GM18511 (cell line): ENCODE measurements at regions not wholly inside any gene's neighbourhood (a gene's known extent, or its start where the extent isn't known, plus 50 kb on each side); places are given as distances from the start of the nearest gene placed in this dataset.

Source experiments
- ATAC-seq: cut with Tn5 transposase; IDR thresholded peaks from one replicate; pipeline ENCODE4 v1.9.1; 2021; ENCODE audit warnings: mild to moderate bottlenecking, moderate library complexity; ENCODE audit not compliant: unreplicated experiment

DNA sequence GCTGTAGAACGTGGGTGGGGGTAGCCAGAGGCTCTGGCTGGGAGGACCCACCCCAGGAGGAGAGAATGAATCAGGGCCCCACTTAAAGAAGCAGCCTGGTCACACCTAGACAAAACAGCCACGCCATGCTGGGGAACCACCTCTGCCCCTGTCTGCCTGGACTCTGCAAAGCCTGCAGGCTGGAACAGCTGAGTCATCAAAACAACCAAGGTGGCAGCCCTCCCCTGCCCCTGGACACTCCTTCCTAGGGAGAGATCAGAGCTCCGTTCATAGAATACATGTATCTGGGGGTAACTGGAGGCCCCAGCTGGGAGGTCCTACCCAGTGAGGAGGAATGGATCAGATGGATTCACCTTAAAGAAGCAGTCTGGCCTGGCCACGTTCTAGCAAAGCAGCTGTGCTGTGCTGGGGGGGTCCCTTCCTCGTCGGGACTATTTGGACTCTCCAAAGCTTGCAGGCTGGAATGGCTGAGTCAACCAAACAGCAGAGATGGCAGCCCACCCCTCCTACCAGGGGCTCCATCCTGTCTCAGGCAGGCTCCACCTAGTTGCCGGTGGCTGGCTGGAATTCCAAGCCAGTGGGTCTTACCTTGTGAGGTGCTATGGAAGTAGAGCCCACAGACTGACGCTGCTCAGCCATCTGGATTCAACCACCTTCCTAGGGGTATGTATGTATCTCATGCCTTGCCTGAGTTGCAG, 50.5 kb upstream of the NT5C1B start:
- ATAC-seq: no peak
